Sigmoid colon (tissue), 3 donors: ENCODE measurements at regions not wholly inside any gene's neighbourhood (a gene's known extent, or its start where the extent isn't known, plus 50 kb on each side); places are given as distances from the start of the nearest gene placed in this dataset.

Experiments used
- CTCF ChIP-seq, 4 experiments: fragments of 450-650 bp in 3 of 4; fragments of 200-600 bp in 1 of 4; IDR thresholded peaks; one replicate each; pipeline ENCODE4 v1.5.1; 2016 to 2019; ENCODE audit warnings: antibody characterized with exemption in 4 of 4, mild to moderate bottlenecking in 3 of 4, moderate library complexity in 2 of 4
- POLR2A ChIP-seq, 2 donors: fragments of 450-650 bp; IDR thresholded peaks; one replicate each; pipeline ENCODE4 v1.6.1; 2016; ENCODE audit warnings: antibody characterized with exemption in 2 of 2, mild to moderate bottlenecking in 2 of 2, moderate library complexity in 2 of 2

- TF ChIP-seq CTCF (IDR thresholded peaks at IDR 0.05) (no peak), POLR2A (IDR thresholded peaks at IDR 0.05) (no peak)
Observed at GRCh38 chr10:83990126-83990525, 149.2 kb upstream of the GHITM start.
